Omental fat pad (tissue), 3 donors: ENCODE measurements at regions not wholly inside any gene's neighbourhood (a gene's known extent, or its start where the extent isn't known, plus 50 kb on each side); places are given as distances from the start of the nearest gene placed in this dataset.

Source experiments
- ATAC-seq: fragments of 150-250 bp; one replicate; pipeline ENCODE4 v1.9.1; 2016; ENCODE audit warnings: mild to moderate bottlenecking, moderate library complexity; ENCODE audit not compliant: low FRiP score
- DNase-seq: peaks from one replicate; pipeline ENCODE4 v3.0.0-alpha.2; 2019; ENCODE audit warnings: low spot score
- TF ChIP-seq, protein P1 (sequence below), 3 donors: fragments of 450-650 bp; IDR thresholded peaks; one replicate each; pipeline ENCODE4 v1.5.1; 2016 to 2017; ENCODE audit warnings: antibody characterized with exemption in 3 of 3, mild to moderate bottlenecking in 3 of 3, moderate library complexity in 2 of 3

DNA sequence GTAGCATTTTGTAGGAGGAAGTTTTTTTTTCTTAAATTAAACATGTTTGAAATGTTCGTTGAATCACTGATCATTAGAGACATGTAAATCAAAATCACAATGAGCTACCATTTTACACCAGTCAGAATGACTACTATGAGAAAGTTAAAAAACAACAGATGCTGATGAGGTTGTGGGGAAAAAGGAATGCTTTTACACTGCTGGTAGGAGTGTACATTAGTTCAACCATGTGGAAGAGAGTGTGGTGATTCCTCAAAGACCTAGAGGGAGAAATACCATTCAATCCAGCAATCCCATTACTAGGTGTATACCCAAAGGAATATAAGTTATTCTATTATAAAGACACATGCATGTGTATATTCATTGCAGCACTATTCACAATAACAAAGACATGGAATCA lies 122.0 kb upstream of the ARGLU1 start:
- ATAC-seq (no peak), DNase-seq (no peak)
- TF ChIP-seq, protein P1, sequence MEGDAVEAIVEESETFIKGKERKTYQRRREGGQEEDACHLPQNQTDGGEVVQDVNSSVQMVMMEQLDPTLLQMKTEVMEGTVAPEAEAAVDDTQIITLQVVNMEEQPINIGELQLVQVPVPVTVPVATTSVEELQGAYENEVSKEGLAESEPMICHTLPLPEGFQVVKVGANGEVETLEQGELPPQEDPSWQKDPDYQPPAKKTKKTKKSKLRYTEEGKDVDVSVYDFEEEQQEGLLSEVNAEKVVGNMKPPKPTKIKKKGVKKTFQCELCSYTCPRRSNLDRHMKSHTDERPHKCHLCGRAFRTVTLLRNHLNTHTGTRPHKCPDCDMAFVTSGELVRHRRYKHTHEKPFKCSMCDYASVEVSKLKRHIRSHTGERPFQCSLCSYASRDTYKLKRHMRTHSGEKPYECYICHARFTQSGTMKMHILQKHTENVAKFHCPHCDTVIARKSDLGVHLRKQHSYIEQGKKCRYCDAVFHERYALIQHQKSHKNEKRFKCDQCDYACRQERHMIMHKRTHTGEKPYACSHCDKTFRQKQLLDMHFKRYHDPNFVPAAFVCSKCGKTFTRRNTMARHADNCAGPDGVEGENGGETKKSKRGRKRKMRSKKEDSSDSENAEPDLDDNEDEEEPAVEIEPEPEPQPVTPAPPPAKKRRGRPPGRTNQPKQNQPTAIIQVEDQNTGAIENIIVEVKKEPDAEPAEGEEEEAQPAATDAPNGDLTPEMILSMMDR (IDR thresholded peaks at IDR 0.05): no peak

DNA sequence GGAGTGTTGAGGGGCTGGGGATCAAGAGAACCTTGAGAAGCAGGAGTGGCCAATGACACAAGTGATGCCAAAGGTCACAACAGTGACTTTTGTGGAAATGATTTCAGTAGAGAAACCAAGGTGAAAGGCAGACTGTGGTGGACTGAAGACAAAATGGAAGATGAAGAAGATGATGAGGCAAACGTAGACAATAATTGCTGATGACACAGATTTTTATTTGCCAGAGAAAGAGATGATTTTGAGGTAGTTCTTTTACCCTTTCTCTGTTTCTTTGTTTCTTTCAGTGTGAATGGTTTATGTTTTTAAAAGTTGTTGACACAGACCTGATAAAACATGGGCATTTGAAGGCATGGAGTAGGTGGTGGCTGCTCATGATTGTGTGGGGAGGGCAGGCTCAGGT lies 121.0 kb upstream of the ARGLU1 start:
- TF ChIP-seq, protein P1 (IDR thresholded peaks at IDR 0.05): no peak
- DNase-seq (no peak), ATAC-seq (no peak)

DNA sequence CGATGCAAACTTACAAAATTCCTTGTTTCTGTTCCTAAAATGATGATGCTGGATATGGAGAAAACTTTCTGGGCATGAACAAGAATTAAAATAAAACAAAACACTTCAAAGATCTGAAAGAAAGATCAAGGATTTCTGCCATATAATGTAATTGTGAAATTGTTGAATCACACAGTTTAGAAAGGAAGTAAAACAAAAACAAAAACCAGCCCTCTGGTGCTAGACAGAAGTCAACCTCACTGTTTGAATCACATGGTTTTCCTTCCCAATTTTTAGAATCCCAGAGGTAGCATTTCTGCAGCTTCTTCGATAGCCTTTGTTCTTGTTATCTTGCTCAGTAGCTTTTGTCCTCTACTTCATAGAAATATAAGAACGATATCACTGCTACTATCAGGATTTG lies 118.2 kb upstream of the ARGLU1 start:
- DNase-seq: no peak
- TF ChIP-seq, protein P1 (IDR thresholded peaks at IDR 0.05): no peak
- ATAC-seq: no peak

GRCh38 chr13:106685143-106685542 lies 117.2 kb upstream of the ARGLU1 start:
- DNase-seq (no peak), ATAC-seq (no peak)
- TF ChIP-seq, protein P1 (IDR thresholded peaks at IDR 0.05): no peak

DNA sequence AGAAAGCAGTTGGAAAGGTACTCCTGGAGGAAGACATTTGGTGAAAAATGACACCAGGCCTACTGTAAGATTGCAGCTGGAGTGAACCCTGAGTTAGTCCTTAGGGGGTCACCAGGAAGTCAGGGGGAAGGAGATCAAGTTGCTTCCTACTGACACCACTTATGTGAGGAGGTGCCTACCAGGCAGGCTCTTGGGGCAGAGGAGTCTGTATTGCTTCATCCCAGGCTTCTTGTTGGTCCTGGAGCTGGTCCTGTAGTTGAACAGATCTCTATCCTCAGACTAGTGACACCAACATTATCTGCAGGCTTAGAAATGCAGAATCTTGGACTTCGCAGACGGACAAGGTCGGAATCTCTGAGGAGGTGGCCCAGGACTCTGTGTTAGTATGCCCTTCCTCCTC lies 116.0 kb upstream of the ARGLU1 start:
- TF ChIP-seq, protein P1 (IDR thresholded peaks at IDR 0.05): no peak
- ATAC-seq (no peak), DNase-seq (no peak)

GRCh38 chr13:106683179-106683578 lies 115.2 kb upstream of the ARGLU1 start:
- DNase-seq (no peak), ATAC-seq (no peak)
- TF ChIP-seq, protein P1 (IDR thresholded peaks at IDR 0.05): no peak

- TF ChIP-seq, protein P1 (IDR thresholded peaks at IDR 0.05): no peak
- no peak for DNase-seq
- no peak for ATAC-seq
Measured at GRCh38 chr13:106681997-106682396, 114.1 kb upstream of the ARGLU1 start.
